GM18861 (cell line): ENCODE measurements at regions not wholly inside any gene's neighbourhood (a gene's known extent, or its start where the extent isn't known, plus 50 kb on each side); places are given as distances from the start of the nearest gene placed in this dataset.
"Not testable (repeated sequence)": the region's sequence is repeated elsewhere in the genome, so short reads cannot be mapped to it uniquely, and the experiment has no call there.

Experiments
- ATAC-seq: cut with Tn5 transposase; IDR thresholded peaks from one replicate; pipeline ENCODE4 v1.9.1; 2021; ENCODE audit not compliant: unreplicated experiment

DNA sequence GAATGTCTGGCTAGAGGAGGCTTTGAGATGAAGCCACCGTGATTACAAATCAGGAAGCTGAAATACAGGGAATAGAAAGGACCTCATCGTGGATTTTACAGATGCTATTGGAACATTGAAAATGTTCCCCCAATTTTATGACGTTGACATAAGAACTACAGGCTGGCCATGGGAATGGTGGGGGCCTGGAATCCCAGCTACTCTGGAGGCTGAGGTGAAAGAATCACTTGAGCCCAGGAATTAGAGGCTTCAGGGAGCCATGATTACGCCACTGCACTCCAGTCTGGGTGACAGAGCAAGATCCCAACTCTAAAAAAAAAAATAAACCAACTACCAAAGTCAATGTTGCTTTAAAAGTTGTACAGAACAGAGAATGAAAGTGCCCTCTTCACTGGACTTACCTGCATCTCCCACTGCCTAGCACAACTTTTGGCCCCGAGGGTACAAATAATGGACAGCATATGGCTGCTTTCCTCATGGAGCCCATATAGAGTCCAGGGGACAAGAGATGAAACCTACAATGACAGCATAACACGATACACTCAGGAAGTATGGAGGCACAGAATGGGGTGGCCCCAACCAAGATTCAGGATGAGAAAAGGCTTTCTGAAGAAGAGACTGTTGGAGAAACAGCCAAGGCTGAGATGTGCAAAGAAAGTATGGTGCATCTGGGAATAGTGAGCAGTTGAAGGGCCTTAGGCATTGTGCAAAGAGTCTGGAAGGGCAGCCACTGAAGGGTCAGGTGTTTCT is 254.8 kb downstream of the MYCN start:
- ATAC-seq: no peak

- ATAC-seq: no peak
Measured at GRCh38 chr2:16194530-16194929, 254.2 kb downstream of the MYCN start.

DNA sequence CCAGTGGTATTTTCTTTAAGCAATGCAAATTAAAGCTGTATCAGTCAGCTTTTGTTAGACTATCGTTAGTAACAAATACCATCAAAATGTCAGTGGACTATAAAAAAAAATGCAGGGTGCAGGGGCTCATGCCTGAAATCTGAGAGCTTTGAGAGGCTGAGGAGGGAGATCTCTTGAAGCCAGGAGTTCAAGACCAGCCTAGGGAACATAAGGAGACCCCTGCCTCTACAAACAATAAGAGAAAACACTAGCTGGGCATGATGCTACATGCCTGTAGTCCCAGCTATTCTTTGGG is 253.7 kb downstream of the MYCN start:
- no peak for ATAC-seq

- no peak for ATAC-seq
Measured at GRCh38 chr2:16192416-16193216, 252.3 kb downstream of the MYCN start.

- no peak for ATAC-seq
Measured at GRCh38 chr2:16191431-16192200, 251.3 kb downstream of the MYCN start.

DNA sequence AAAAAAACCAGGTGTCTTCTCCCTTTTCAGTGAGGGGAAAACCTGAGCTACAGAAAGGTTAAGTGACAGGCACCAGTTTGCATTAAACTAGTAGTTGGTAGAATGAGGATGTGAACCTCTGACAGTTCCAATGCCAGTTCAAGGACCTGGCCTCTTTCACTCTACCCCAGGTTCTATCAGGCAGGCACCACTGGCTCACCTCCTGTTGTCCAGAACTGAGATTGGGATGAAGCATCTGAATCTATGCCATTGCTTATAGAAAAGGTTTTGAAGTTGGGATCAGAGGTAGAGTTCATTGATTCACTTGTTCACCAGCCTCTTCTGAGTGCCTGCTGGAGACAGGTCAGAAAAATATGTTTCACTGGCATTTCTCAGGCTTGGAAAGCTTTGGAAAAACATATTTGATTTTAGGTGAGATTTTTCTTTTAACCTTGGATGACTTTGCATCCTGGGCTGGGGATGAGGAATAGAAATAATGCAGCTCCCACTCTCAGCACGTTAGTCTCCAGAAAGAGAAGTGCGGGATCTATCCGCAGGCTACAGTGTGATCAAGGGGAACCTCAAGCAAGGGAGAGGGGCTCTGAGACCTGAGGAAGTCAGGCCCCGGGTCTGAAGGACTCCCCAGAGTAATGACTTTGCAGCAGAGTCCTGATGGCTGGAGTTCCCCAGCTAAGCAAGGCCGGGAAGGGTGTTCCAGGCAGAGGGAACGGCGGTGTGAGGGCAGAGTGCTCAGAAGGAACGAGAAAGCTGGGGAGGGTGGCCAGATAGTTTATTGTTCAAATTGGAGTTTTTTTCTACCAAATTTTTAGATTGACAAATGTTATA is 250.3 kb downstream of the MYCN start:
- ATAC-seq: no peak

GRCh38 chr2:16189836-16190160 is 249.4 kb downstream of the MYCN start:
- no peak for ATAC-seq

DNA sequence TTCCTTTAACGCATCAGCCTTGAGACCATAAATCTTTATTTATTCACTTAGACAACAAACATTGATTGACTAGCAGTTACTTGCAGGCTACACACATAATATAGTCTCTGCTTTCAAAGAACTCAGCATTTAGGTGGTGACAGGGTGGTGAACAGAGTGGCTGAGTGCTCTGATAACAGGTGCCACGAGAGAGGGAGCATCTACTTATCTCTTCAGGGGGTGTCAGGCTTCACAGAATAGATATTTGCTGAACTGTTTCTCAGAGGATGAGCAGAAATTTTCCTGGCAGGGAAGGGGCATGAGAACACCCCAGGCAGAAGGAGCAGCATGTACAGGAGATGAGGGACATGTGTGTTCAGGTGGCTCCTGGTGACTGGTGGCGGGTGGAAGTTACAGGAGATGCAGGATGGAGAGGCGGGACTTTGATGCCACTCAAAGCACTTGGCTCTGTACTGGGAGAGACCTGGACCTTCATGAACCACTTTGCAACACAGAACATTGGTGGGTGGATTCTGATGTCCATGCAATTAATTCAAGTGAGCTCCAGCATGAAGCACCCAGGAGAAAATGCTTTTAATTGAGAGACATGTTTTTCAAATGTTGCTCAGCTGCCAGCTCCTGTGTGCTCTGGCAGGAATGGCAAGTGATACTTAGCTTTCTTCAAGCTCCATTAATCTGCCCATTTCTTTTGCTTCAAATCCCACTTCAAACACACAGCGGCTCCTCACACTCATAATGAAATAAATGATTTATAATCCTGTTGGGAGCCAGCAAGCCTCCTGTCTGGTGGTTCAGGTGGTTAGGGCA is 248.9 kb downstream of the MYCN start:
- ATAC-seq: no peak

DNA sequence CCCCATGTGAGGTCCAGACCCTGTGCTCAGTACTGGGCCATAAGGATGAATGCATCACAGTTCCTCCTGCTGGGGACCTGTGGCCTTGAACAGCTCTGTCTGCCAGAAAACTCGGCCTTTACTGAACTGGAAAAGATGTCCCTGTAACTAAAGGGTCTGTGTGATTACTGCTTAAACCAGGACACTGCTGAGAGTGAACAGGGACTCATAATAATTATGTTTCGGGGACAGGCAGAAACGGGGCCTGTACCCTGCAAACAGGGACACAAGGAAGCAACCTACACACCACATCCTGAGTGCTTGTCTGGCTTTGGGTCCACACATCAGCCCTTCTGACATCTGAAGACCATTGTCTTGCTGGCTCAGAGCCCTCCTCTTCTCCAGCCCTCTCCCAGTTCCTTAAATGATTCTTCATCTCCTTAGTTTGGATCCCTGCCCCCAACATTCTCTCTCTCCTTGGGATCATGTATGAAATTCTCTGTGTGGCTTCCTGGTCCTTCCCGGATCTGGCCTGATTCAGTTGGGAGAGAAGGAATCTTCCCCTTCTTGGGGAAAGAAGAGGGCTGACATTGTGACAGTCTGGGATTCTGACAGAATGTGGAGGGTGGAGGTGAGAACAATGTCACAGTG is 248.0 kb downstream of the MYCN start:
- ATAC-seq: no peak

- ATAC-seq: no peak
Measured at GRCh38 chr2:16187482-16187817, 247.1 kb downstream of the MYCN start.

DNA sequence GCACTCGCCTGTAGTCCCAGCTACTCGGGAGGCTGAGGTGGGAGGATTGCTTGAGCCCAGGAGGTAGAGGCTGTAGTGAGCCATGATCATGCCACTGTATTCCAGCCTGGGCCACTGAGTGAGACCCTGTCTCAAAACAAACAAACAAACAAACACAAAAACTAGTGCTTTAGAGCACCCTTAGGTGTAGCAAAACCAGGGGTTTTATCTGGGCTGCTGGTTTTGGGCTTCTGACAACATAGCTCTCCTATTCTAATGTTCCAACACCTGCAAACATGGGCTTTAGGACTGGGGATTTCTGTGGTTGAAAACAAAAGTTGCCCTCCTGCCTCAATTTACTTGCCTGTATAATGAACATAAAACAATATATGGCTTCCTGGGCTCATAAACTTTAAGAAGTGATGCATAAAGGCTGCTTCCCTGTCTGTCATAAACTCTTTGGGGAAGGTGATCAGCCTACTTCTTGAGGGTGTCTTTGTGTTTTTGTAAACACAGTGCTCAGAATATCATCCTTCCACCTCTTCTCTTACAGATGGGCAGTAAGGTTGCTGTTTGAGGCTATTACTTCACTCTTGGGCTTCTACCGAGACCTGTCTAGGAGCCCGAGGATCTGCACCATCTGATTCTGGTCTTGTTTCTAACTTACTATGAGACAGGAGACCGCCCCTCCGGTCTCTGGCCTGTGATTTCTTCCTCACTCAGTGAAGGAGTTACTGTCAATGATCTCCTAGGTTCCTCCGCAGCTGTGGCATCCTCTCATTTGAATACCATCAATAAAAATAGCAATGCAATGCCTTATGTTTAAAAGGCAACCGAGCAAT is 246.5 kb downstream of the MYCN start:
- ATAC-seq: no peak

DNA sequence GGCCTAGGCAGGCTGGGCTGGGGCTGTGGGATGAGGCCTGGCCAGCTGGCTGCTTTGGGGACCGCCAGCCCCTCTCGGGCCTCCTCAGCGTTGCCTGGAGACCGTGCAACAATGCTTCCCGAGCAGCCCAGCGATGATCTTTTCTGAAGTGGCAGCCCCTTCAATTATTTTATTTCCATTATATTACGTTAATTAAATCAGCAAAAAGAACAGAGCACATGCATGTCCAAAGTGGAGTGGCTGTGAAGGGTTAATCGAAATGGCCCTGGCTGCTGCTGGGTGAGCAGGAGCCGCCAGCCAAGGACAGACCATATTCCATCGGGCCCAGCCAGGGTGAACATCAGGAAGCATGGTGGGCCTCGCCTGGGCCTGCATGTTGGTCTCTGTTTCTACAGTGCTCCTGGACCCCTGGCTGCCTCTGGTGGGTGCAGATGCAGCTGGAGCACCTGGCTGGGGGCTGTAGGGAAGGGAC is 245.5 kb downstream of the MYCN start:
- no peak for ATAC-seq

DNA sequence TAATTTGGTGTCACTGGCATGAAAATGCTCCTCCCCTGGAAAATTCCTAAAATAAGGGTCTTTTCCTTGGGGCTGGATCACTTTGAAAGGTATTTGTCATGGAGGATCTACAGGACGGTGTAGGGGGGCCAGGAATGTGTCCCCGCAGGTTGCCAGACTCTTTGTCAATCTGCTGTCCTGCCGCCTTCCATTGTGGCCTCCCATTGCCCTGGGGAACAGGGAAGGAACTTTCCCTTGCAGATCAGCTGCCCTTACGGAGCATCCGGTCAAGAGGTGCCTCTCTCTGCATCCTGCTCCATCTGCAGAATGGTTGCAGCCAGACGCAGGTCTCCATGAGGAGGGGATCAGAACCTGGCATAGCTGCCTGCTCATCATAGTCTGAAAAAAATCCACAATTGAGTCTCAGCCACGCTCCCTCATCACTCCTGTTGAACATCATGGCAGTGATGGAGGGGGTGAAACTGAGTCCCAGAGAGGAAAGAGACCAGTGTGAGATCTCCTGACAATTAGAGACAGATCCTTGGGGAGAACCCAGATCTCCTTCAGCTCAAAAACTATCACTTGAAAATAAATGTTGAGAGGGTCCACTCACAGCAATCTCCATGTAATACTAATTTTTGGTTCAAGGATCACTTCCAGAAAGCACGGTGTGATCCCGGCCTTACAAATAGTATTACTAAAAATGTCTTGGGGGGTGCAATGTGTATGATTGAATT is 244.8 kb downstream of the MYCN start:
- ATAC-seq: no peak

- no peak for ATAC-seq
Measured at GRCh38 chr2:16184341-16184890, 244.1 kb downstream of the MYCN start.

GRCh38 chr2:16183345-16183744 is 243.0 kb downstream of the MYCN start:
- ATAC-seq: no peak

GRCh38 chr2:16182841-16183240 is 242.5 kb downstream of the MYCN start:
- no peak for ATAC-seq

DNA sequence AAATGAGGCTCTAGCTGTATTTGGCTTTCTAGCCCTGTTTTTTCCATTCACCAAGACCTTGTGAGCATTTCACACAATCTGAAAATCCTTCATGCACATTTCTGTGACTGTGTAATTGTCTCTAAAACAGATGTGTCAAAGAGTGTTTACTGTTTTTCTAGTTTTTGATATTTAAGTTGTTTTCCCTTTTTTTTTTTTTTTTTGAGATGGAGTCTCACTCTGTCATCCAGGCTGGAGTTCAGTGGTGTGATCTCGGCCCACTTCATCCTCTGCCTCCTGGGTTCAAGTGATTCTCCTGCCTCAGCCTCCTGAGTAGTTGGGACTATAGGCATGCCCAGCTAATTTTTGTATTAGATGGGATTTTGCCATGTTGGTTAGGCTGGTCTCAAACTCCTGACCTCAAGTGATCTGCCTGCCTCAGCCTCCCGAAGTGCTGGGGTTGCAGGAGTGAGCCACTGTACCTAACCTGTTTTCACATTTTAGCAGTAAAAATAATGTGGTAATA is 242.0 kb downstream of the MYCN start:
- ATAC-seq: not testable (repeated sequence)

DNA sequence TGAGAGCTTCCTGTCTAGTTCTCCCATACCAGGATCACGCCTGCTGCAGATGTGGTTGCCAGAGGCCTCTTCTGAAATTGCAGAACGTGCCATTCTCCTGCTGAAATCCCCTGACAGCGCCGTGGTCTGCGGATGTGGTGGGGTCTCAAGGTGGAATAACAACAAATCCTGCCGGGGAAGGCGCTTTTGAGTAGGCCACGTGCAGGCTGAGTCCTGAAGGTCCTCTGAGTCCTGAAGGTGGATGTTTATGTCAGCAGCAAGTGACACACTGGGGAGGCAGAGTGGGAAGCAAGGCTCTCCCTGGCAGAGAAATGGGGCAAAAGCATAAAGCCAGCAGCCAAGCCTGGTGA is 241.4 kb downstream of the MYCN start:
- no peak for ATAC-seq
